CD4-positive, alpha-beta memory T cell (primary cell): ENCODE measurements at regions not wholly inside any gene's neighbourhood (a gene's known extent, or its start where the extent isn't known, plus 50 kb on each side); places are given as distances from the start of the nearest gene placed in this dataset.
A peak's percentile ranks its signal among the peaks of the same experiment; 100 is the strongest.

Experiments
- CTCF ChIA-PET: fragments of 350-600 bp; sonication (Branson Sonifier 250); formaldehyde crosslinking; loops from one replicate; lab custom pipeline; 2021; ENCODE audit warnings: inconsistent platforms; ENCODE audit not compliant: partially characterized antibody; lab: Charles Lee
- POLR2A ChIA-PET: fragments of 350-600 bp; sonication (Branson Sonifier 250); formaldehyde crosslinking; loops from one replicate; lab custom pipeline; 2021; ENCODE audit not compliant: partially characterized antibody; lab: Charles Lee
- DNase-seq, 5 donors: peaks; one replicate each; pipeline versions ENCODE4 v3.0.0 to v3.0.0-alpha.2; 2020 to 2022; ENCODE audit warnings: mixed read lengths in 1 of 5
- H3K27ac ChIP-seq: one replicate; pipeline ENCODE4 v1.7.0; 2013; ENCODE audit warnings: low read depth, low read length
- H3K27me3 ChIP-seq: 2 replicates; pipeline ENCODE4 v1.7.0; 2013; ENCODE audit warnings: mild to moderate bottlenecking, low read length, moderate library complexity; ENCODE audit not compliant: insufficient read depth
- H3K36me3 ChIP-seq: 2 replicates; pipeline ENCODE4 v1.7.0; 2013; ENCODE audit warnings: mild to moderate bottlenecking, low read length, moderate library complexity; ENCODE audit not compliant: insufficient read depth
- H3K4me1 ChIP-seq: 2 replicates; pipeline ENCODE4 v1.7.0; 2013; ENCODE audit warnings: mild to moderate bottlenecking, low read length, moderate library complexity; ENCODE audit not compliant: insufficient read depth
- H3K4me3 ChIP-seq, 2 donors: one replicate each; pipeline ENCODE4 v1.7.0; 2013; ENCODE audit warnings: low read length in 2 of 2, mild to moderate bottlenecking in 1 of 2
- H3K9me3 ChIP-seq, 2 donors: one replicate each; pipeline ENCODE4 v1.7.0; 2013; ENCODE audit warnings: low read length in 2 of 2, control low read depth in 1 of 2; ENCODE audit not compliant: control insufficient read depth in 1 of 2
- H3K27ac Mint-ChIP-seq, 7 donors: one replicate each; pipeline ENCODE4 v1.8.0; 2020 to 2021; ENCODE audit warnings: mixed read lengths in 7 of 7, mild to moderate bottlenecking in 6 of 7, inconsistent platforms in 3 of 7, moderate library complexity in 3 of 7
- H3K27me3 Mint-ChIP-seq, 2 donors: one replicate each; pipeline ENCODE4 v1.8.0; 2020 to 2021; ENCODE audit warnings: mixed read lengths in 2 of 2
- H3K36me3 Mint-ChIP-seq, 2 donors: one replicate each; pipeline ENCODE4 v1.8.0; 2020 to 2021; ENCODE audit warnings: mixed read lengths in 2 of 2, inconsistent platforms in 1 of 2, mild to moderate bottlenecking in 1 of 2
- H3K4me1 Mint-ChIP-seq, 4 donors: one replicate each; pipeline ENCODE4 v1.8.0; 2020 to 2021; ENCODE audit warnings: mixed read lengths in 4 of 4, mild to moderate bottlenecking in 1 of 4
- H3K4me3 Mint-ChIP-seq, 8 donors: one replicate each; pipeline ENCODE4 v1.8.0; 2020 to 2021; ENCODE audit warnings: mixed read lengths in 8 of 8, mild to moderate bottlenecking in 7 of 8, moderate library complexity in 6 of 8, inconsistent platforms in 3 of 8
- H3K9me3 Mint-ChIP-seq, 8 donors: one replicate each; pipeline ENCODE4 v1.8.0; 2020 to 2021; ENCODE audit warnings: mixed read lengths in 8 of 8, mild to moderate bottlenecking in 5 of 8, inconsistent platforms in 3 of 8, moderate library complexity in 1 of 8
- intact Hi-C: fragments of 100-400 bp; cut with micrococcal nuclease; formaldehyde crosslinking; loops from one replicate; pipeline ENCODE4 v1.15.1; 2023

DNA sequence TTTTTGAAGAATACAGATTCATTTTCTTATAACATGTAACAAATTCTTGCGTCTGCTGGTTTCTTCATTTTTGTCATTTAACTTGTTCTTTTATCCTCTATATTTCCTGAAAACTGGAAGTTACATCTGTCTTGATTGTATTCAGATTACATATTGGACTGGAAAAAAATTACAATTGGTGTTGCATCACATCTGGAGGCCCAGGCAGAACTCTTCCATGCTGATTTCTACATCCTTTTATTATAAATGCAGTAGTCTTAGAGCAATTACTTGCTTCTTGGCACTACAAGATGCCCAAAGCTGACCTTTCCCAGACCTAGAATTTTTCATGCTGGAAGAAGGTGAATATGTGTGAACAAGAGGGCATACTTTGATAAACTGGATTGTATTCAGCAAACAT lies 460.9 kb upstream of the CNTNAP2 start:
- ChIA-PET POLR2A (no interaction called here), CTCF (no interaction called here)
- H3K36me3 Mint-ChIP-seq: no peaks in the 10 kb centered on the region
- Histone ChIP-seq H3K9me3 (no peaks in the 10 kb centered on the region), H3K27ac (no peak overlapping the region), H3K27me3 (no peaks in the 10 kb centered on the region), H3K36me3 (no peaks in the 10 kb centered on the region), H3K4me3 (no peak overlapping the region), H3K4me1 (no peaks in the 10 kb centered on the region)
- no peak for DNase-seq
- intact Hi-C loops: no loop called here
- no peaks in the 10 kb centered on the region for H3K27me3 Mint-ChIP-seq
- no peak overlapping the region for H3K27ac Mint-ChIP-seq
- H3K4me3 Mint-ChIP-seq: no peak overlapping the region
- peaks cover 0 to 7% (median 5%) of the 10 kb centered on the region in 8 donors for H3K9me3 Mint-ChIP-seq
- no peaks in the 10 kb centered on the region for H3K4me1 Mint-ChIP-seq

DNA sequence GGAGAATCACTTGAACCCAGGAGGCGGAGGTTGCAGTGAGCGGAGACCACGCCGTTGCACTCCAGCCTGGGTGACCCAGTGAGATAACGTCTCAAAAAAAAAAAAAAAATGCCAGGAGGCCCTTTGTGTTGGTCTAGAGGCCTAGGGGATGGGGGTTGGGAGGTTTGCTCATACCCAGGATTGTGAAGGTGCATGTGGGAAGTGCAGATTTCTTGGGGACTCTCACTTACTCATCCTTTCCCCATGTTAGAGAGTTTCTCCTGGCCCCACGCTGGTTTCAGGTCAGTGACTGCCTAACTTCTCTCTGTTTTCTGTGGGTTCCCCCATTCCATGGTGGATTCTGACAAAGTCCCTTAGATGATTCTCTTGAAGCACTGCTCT lies 471.5 kb upstream of the CNTNAP2 start:
- H3K36me3 Mint-ChIP-seq: no peaks in the 10 kb centered on the region
- H3K9me3 ChIP-seq: no peaks in the 10 kb centered on the region
- no peak for DNase-seq
- H3K4me1 ChIP-seq: no peaks in the 10 kb centered on the region
- ChIA-PET POLR2A (no interaction called here), CTCF (no interaction called here)
- no peaks in the 10 kb centered on the region for H3K27me3 ChIP-seq
- H3K36me3 ChIP-seq: no peaks in the 10 kb centered on the region
- H3K4me3 Mint-ChIP-seq: no peak overlapping the region
- intact Hi-C loops: no loop called here
- no peak overlapping the region for H3K27ac Mint-ChIP-seq
- H3K4me1 Mint-ChIP-seq: no peaks in the 10 kb centered on the region
- H3K4me3 ChIP-seq: no peak overlapping the region
- no peak overlapping the region for H3K27ac ChIP-seq
- no peaks in the 10 kb centered on the region for H3K27me3 Mint-ChIP-seq
- H3K9me3 Mint-ChIP-seq: peaks cover 0 to 22% (median 9%) of the 10 kb centered on the region in 8 donors

DNA sequence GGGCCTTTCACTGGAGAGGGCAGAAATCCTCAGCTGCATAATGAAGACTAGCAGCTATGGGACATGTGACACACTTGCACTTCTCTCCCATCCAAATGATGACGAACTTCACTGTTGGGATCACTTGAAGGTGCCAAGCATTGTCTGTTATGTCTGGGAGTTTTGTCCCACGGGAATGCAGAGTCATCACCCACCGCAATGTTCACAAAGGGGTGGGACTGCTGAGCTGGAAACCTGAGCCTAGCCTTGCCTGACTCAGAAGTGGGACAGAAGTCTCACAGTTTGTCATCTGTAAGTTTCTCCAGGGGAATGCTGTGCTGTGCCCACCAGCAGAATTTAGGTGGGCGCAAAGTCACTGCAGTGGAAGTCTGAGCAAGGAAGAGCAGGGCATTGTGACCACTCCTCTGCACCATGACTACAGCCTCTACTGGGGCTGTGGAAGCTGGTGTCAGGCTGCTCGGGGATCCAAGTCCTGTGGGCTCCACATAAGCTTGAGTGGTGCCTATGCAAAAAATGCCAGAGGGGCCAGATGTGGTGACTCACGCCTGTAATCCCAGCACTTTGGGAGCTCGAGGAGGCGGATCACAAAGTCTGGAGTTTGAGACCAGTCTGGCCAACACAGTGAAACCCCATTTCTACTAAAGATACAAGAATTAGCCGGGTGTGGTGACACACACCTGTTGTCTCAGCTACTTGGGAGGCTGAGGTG lies 472.0 kb upstream of the CNTNAP2 start:
- Mint-ChIP-seq H3K4me1 (no peaks in the 10 kb centered on the region), H3K4me3 (no peak overlapping the region), H3K9me3 (peaks cover 0 to 26% (median 10%) of the 10 kb centered on the region in 8 donors), H3K36me3 (no peaks in the 10 kb centered on the region), H3K27ac (no peak overlapping the region), H3K27me3 (no peaks in the 10 kb centered on the region)
- Histone ChIP-seq H3K27me3 (no peaks in the 10 kb centered on the region), H3K27ac (no peak overlapping the region), H3K36me3 (no peaks in the 10 kb centered on the region), H3K4me3 (no peak overlapping the region), H3K4me1 (no peaks in the 10 kb centered on the region), H3K9me3 (no peaks in the 10 kb centered on the region)
- CTCF ChIA-PET: no interaction called here
- DNase-seq: no peak
- POLR2A ChIA-PET: no interaction called here
- intact Hi-C loops: no loop called here

DNA sequence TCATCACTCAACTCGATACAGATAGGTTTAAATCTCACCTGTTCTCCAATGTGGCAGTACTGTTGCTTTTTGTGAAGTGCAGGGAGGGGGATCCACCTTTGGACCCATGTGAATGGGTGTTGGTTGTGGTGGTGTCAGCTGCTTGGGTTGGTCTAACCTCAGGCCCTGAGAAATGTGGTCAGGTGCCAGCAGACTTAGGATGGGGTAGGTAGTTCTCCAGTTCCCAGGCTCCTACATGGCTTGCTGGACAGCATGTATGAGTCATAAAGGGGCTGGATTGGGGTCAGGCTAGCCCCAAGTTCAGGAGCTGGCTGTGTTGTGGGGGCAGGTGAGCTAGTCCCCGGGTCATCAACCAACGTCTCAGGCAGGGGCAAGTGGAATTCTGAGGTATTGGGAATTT lies 472.6 kb upstream of the CNTNAP2 start:
- peaks cover 0 to 28% (median 10%) of the 10 kb centered on the region in 8 donors for H3K9me3 Mint-ChIP-seq
- no peak overlapping the region for H3K27ac Mint-ChIP-seq
- no peak overlapping the region for H3K4me3 Mint-ChIP-seq
- no peaks in the 10 kb centered on the region for H3K27me3 Mint-ChIP-seq
- ChIA-PET POLR2A (no interaction called here), CTCF (no interaction called here)
- Histone ChIP-seq H3K4me3 (no peak overlapping the region), H3K27ac (no peak overlapping the region), H3K4me1 (no peaks in the 10 kb centered on the region), H3K27me3 (no peaks in the 10 kb centered on the region), H3K36me3 (no peaks in the 10 kb centered on the region), H3K9me3 (no peaks in the 10 kb centered on the region)
- DNase-seq: no peak
- H3K4me1 Mint-ChIP-seq: no peaks in the 10 kb centered on the region
- H3K36me3 Mint-ChIP-seq: no peaks in the 10 kb centered on the region
- intact Hi-C loops: no loop called here

DNA sequence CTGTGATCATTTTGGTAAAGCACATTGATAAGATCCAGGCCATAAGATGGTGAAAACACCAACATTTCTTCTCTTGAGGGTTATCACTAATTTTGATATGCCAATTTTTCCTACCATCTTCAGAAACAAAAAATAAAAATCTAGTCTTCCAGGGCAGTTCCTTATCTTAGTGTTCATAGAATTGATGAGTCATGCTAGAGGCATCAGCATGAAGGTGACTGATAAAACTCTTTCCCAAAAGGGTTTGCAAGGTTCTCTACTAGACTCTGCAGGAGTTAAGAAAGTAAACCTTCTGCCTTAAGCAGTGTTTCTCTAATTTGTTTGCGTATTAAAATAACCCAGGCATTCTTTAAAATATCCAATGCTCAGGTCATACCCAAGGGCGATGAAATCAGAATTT lies 483.1 kb upstream of the CNTNAP2 start:
- H3K27ac Mint-ChIP-seq: no peak overlapping the region
- H3K36me3 ChIP-seq: no peaks in the 10 kb centered on the region
- no peak overlapping the region for H3K4me3 ChIP-seq
- POLR2A ChIA-PET: no interaction called here
- intact Hi-C loops: no loop called here
- H3K27me3 ChIP-seq: no peaks in the 10 kb centered on the region
- H3K27ac ChIP-seq: no peak overlapping the region
- no peak overlapping the region for H3K4me3 Mint-ChIP-seq
- no peaks in the 10 kb centered on the region for H3K36me3 Mint-ChIP-seq
- H3K9me3 ChIP-seq: no peaks in the 10 kb centered on the region
- DNase-seq: no peak
- CTCF ChIA-PET: no interaction called here
- no peaks in the 10 kb centered on the region for H3K27me3 Mint-ChIP-seq
- H3K4me1 ChIP-seq: no peaks in the 10 kb centered on the region
- no peaks in the 10 kb centered on the region for H3K4me1 Mint-ChIP-seq
- H3K9me3 Mint-ChIP-seq: peaks cover 0 to 4% (median 2%) of the 10 kb centered on the region in 8 donors

DNA sequence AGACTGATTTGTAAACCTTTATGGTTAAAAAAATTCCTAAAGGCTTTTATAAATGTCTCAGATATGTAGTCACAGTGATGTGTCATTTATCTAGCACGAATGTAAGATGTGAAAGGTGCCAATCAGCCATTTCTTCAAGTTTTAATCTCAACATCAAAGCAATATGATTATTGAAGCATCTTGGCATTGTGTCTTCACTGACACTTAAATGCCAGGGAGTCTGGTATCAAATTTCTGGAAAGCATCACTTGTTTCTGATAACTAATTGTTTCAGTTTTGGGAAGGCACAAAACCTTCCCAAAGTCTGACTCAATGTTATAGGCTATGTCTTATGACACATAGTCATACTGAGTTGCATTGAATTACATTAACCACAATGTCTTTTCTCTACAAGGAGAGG lies 492.0 kb upstream of the CNTNAP2 start:
- no peak overlapping the region for H3K27ac Mint-ChIP-seq
- H3K4me3 Mint-ChIP-seq: no peak overlapping the region
- Histone ChIP-seq H3K27ac (no peak overlapping the region), H3K36me3 (no peaks in the 10 kb centered on the region), H3K27me3 (no peaks in the 10 kb centered on the region), H3K4me3 (no peak overlapping the region), H3K9me3 (no peaks in the 10 kb centered on the region), H3K4me1 (no peaks in the 10 kb centered on the region)
- no peaks in the 10 kb centered on the region for H3K27me3 Mint-ChIP-seq
- ChIA-PET POLR2A (no interaction called here), CTCF (no interaction called here)
- no peaks in the 10 kb centered on the region for H3K4me1 Mint-ChIP-seq
- H3K9me3 Mint-ChIP-seq: peaks cover 0 to 7% (median 4%) of the 10 kb centered on the region in 8 donors
- intact Hi-C loops: no loop called here
- no peaks in the 10 kb centered on the region for H3K36me3 Mint-ChIP-seq
- no peak for DNase-seq

DNA sequence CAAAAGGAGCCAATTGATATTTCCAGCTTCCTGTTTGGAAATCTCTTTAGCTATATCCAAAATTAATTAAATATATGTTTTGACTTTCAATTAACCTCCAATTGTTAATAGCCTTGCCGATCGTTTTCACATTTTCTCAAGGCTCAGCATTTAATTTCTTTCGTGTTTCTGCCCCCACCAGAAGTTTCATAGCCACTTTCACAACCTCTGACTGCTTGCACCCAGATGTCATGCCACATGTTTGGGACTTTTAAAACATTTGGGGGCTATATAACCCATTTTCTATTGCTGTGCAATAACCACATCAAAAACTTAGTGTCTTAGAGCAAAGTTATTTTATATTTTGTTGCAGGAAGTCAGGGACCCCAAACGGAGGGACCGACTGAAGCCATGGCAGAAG lies 510.6 kb upstream of the CNTNAP2 start:
- H3K27me3 ChIP-seq: no peaks in the 10 kb centered on the region
- H3K27ac ChIP-seq: no peak overlapping the region
- H3K9me3 Mint-ChIP-seq: peaks cover 2 to 24% (median 12%) of the 10 kb centered on the region in 8 donors
- H3K4me1 ChIP-seq: no peaks in the 10 kb centered on the region
- H3K36me3 ChIP-seq: no peaks in the 10 kb centered on the region
- no peak overlapping the region for H3K4me3 ChIP-seq
- CTCF ChIA-PET: no interaction called here
- H3K4me1 Mint-ChIP-seq: no peaks in the 10 kb centered on the region
- H3K27me3 Mint-ChIP-seq: no peaks in the 10 kb centered on the region
- intact Hi-C loops: no loop called here
- H3K9me3 ChIP-seq: no peaks in the 10 kb centered on the region
- H3K4me3 Mint-ChIP-seq: no peak overlapping the region
- H3K36me3 Mint-ChIP-seq: no peaks in the 10 kb centered on the region
- H3K27ac Mint-ChIP-seq: no peak overlapping the region
- DNase-seq: no peak
- POLR2A ChIA-PET: no interaction called here

DNA sequence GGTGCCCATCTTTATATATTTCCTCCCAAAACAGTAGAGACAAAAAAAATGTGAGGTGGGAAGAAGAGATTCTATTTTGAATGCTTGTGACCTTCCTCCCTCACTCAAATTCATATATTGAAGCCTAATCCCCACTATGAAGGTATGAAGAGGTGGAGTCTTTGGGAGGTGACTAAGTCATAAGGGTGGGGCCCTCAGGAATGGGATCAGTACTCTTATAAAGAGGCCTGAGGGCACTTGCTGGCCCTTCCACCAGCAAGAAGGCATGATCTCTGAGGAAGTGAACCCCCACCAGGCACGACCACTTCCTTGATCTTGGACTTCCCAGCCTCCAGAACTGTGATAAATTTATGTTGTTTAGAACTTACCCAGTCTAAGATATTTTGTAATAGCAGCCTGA lies 517.2 kb upstream of the CNTNAP2 start:
- H3K27me3 Mint-ChIP-seq: no peaks in the 10 kb centered on the region
- CTCF ChIA-PET: no interaction called here
- no peaks in the 10 kb centered on the region for H3K36me3 ChIP-seq
- H3K4me1 Mint-ChIP-seq: no peaks in the 10 kb centered on the region
- H3K36me3 Mint-ChIP-seq: no peaks in the 10 kb centered on the region
- H3K9me3 Mint-ChIP-seq: peaks cover 0 to 8% (median 3%) of the 10 kb centered on the region in 8 donors
- DNase-seq: no peak
- H3K27me3 ChIP-seq: no peaks in the 10 kb centered on the region
- H3K4me3 ChIP-seq: no peak overlapping the region
- no peaks in the 10 kb centered on the region for H3K4me1 ChIP-seq
- POLR2A ChIA-PET: no interaction called here
- no peaks in the 10 kb centered on the region for H3K9me3 ChIP-seq
- H3K27ac Mint-ChIP-seq: peak overlapping the region in 1 of 7 donors; percentile 73
- no peak overlapping the region for H3K27ac ChIP-seq
- H3K4me3 Mint-ChIP-seq: no peak overlapping the region
- intact Hi-C loops: no loop called here
